ENCODE measurements at regions not wholly inside any gene's neighbourhood (a gene's known extent, or its start where the extent isn't known, plus 50 kb on each side); places are given as distances from the start of the nearest gene placed in this dataset.

GRCh38 chr10:10891124-10892082, 126.3 kb upstream of the CELF2 start:
- no peak overlapping the region for H3K4me3 ChIP-seq (replicated peaks; ENCODE audit: low read depth, low read length)
- no peak for TF ChIP-seq CTCF (IDR thresholded peaks at IDR 0.05; ENCODE audit: low read depth, low read length, missing control alignments)
- peak; percentile 32 for DNase-seq (ENCODE audit: extremely low read depth, low read depth)

GRCh38 chr10:10892290-10892875, 125.3 kb upstream of the CELF2 start:
- TF ChIP-seq CTCF (IDR thresholded peaks at IDR 0.05; ENCODE audit: low read depth, low read length, missing control alignments) = no peak
- no peak for DNase-seq (ENCODE audit: extremely low read depth, low read depth)
- H3K4me3 ChIP-seq (replicated peaks; ENCODE audit: low read depth, low read length) = no peak overlapping the region

- no peak for TF ChIP-seq CTCF (IDR thresholded peaks at IDR 0.05; ENCODE audit: low read depth, low read length, missing control alignments)
- DNase-seq (ENCODE audit: extremely low read depth, low read depth) = no peak
- H3K4me3 ChIP-seq (replicated peaks; ENCODE audit: low read depth, low read length) = no peak overlapping the region
These were observed 120.3 kb upstream of the CELF2 start for GRCh38 chr10:10897400-10897799.

- no peak for DNase-seq (ENCODE audit: extremely low read depth, low read depth)
- TF ChIP-seq CTCF (IDR thresholded peaks at IDR 0.05; ENCODE audit: low read depth, low read length, missing control alignments) = no peak
- no peak overlapping the region for H3K4me3 ChIP-seq (replicated peaks; ENCODE audit: low read depth, low read length)
These were observed 115.8 kb upstream of the CELF2 start for GRCh38 chr10:10901906-10902305.

- DNase-seq (ENCODE audit: extremely low read depth, low read depth) = no peak
- H3K4me3 ChIP-seq (replicated peaks; ENCODE audit: low read depth, low read length) = no peak overlapping the region
- TF ChIP-seq CTCF (IDR thresholded peaks at IDR 0.05; ENCODE audit: low read depth, low read length, missing control alignments) = no peak
These were observed 114.7 kb upstream of the CELF2 start for GRCh38 chr10:10902951-10903350.

GRCh38 chr10:10903620-10904019, 114.1 kb upstream of the CELF2 start:
- no peak for TF ChIP-seq CTCF (IDR thresholded peaks at IDR 0.05; ENCODE audit: low read depth, low read length, missing control alignments)

More at GRCh38 chr10:10903620-10904019, 114.1 kb upstream of the CELF2 start:
- no peak overlapping the region for H3K4me3 ChIP-seq (replicated peaks; ENCODE audit: low read depth, low read length)
- DNase-seq (ENCODE audit: extremely low read depth, low read depth) = no peak
